ENCODE measurements at regions not wholly inside any gene's neighbourhood (a gene's known extent, or its start where the extent isn't known, plus 50 kb on each side); places are given as distances from the start of the nearest gene placed in this dataset.

DNA sequence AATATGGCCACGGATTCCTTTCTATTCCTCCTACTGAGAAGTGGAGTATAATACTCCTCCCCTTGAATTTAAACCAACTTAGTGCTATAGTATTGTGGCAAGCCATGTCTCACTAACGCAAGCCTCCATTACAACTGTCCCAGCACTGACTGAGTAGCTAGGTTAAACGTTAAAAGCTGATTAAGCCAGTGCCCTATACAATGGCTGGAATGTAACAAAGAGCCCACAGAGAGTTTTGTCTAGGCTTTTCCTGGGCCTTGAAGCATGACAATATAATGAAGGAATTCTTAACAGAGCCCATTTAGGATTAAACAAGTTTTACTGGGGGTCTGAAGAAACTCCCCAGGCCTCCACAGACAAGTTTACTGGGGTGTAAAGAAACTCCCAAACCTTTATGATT lies 254.5 kb upstream of the DACH1 start:
- peaks cover 2% of the 10 kb centered on the region for H3K9me3 Mint-ChIP-seq
- POLR2A ChIA-PET: no interaction called here
- no peak for DNase-seq
- no peak overlapping the region for H3K4me3 Mint-ChIP-seq
- H3K36me3 Mint-ChIP-seq: no peaks in the 10 kb centered on the region
- intact Hi-C loops (cut with micrococcal nuclease): no loop called here
- CTCF ChIA-PET: no interaction called here
- no peaks in the 10 kb centered on the region for H3K4me1 Mint-ChIP-seq (ENCODE audit: low read depth)
- no peak overlapping the region for H3K27ac Mint-ChIP-seq
- no peaks in the 10 kb centered on the region for H3K27me3 Mint-ChIP-seq

DNA sequence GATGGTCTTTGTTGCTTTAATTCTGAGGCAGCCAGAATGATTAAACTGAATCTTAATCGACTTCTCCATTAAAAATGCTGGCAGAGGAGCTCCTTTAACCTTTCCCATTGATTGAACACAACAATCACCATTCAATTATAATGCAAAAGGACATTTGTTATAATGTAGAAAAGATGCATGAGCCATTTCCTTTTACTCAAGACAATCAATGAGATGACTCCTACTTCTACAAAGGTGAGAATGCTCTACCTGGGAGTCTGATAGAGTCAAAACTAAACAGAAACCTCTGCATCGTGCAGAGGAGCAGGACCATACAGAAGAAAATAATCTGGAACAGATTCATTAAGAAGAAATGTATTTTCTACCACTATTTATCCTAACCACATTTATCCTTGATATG lies 253.6 kb upstream of the DACH1 start:
- H3K4me3 Mint-ChIP-seq: no peak overlapping the region
- CTCF ChIA-PET: no interaction called here
- no peak for DNase-seq
- no peaks in the 10 kb centered on the region for H3K27me3 Mint-ChIP-seq
- no peaks in the 10 kb centered on the region for H3K4me1 Mint-ChIP-seq (ENCODE audit: low read depth)
- H3K27ac Mint-ChIP-seq: no peak overlapping the region
- no peaks in the 10 kb centered on the region for H3K36me3 Mint-ChIP-seq
- intact Hi-C loops (cut with micrococcal nuclease): no loop called here
- POLR2A ChIA-PET: no interaction called here
- H3K9me3 Mint-ChIP-seq: peaks cover 2% of the 10 kb centered on the region

DNA sequence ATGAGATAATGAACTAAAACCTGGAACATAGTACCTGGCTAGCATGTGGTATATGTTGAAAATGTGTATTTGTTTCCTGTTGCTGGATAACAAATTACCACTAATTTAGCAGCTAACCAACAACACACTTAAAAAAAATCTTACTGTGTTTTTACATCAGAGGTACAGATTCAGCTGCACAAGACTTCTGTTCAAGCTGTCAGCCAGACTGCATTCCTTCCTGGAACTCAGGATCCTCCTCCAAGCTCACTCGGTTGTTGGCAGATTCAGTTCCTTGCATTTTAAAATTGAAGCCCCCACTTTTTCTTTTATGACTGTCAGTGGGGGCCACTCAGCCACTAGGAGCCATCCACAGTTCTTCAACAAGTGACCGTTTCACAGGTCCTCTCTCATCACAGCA lies 246.9 kb upstream of the DACH1 start:
- intact Hi-C loops (cut with micrococcal nuclease): no loop called here
- Mint-ChIP-seq H3K36me3 (no peaks in the 10 kb centered on the region), H3K4me1 (ENCODE audit: low read depth) (no peaks in the 10 kb centered on the region), H3K27ac (no peak overlapping the region), H3K9me3 (no peaks in the 10 kb centered on the region), H3K27me3 (no peaks in the 10 kb centered on the region), H3K4me3 (no peak overlapping the region)
- ChIA-PET POLR2A (no interaction called here), CTCF (no interaction called here)
- no peak for DNase-seq

DNA sequence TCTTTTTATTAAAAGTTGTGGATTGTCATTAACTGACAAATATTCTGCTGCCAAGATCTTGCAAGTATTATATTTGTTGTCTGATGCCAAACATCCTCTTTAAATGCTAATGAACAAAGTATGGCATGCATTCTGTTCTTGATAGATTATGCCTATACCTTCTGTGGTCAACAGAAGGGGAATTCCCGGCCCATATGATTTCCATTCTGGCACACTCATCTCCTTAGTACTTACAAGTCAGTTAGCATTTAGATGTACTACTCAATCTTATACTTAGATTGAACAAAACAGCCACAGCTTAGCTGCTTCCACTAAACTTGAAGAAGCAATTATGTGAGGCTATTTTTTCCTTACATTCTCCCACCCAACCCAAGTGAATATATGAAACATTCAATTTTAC lies 246.1 kb upstream of the DACH1 start:
- Mint-ChIP-seq H3K9me3 (no peaks in the 10 kb centered on the region), H3K36me3 (no peaks in the 10 kb centered on the region), H3K4me1 (ENCODE audit: low read depth) (no peaks in the 10 kb centered on the region), H3K4me3 (no peak overlapping the region), H3K27ac (no peak overlapping the region), H3K27me3 (no peaks in the 10 kb centered on the region)
- DNase-seq: no peak
- ChIA-PET POLR2A (no interaction called here), CTCF (no interaction called here)
- intact Hi-C loops (cut with micrococcal nuclease): no loop called here

DNA sequence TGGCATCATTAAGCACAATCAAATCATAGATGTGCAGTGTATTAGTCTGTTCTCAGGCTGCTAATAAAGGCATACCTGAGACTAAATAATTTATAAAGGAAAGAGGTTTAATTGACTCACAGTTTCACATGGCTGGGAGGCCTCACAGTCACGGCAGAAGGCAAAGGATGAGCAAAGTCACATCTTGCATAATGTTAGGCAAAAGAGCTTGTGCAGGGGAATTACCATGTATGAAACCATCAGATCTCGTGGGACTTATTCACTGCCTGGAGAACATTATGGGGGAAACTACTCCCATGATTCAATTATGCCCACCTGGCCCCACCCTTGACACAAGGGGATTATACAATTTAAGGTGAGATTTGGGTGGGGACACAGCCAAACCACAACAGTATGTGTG lies 245.2 kb upstream of the DACH1 start:
- Mint-ChIP-seq H3K4me1 (ENCODE audit: low read depth) (no peaks in the 10 kb centered on the region), H3K36me3 (no peaks in the 10 kb centered on the region), H3K27me3 (no peaks in the 10 kb centered on the region), H3K9me3 (peaks cover 2% of the 10 kb centered on the region), H3K27ac (no peak overlapping the region), H3K4me3 (no peak overlapping the region)
- intact Hi-C loops (cut with micrococcal nuclease): no loop called here
- no peak for DNase-seq
- POLR2A ChIA-PET: no interaction called here
- CTCF ChIA-PET: no interaction called here

DNA sequence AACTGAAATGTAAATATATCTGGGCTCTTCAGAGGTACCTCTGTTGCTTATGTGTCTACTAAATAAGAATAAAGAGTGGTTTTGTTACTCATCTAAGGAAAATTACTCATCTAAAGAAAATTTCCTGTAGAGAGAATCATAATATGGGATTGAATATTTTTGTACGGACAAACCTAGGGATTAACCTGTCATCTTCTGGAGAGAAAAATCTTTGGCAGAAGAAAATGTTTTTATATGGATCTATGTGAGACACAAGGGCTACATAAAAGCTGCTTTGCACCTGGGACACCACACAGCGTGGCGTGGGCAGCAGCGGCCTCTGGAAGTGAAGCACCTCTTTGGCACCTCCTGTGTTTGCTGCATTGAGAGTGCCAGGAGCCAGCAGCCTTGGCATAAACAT lies 242.9 kb upstream of the DACH1 start:
- intact Hi-C loops (cut with micrococcal nuclease): no loop called here
- POLR2A ChIA-PET: no interaction called here
- H3K4me3 Mint-ChIP-seq: no peak overlapping the region
- H3K27ac Mint-ChIP-seq: no peak overlapping the region
- CTCF ChIA-PET: no interaction called here
- H3K27me3 Mint-ChIP-seq: no peaks in the 10 kb centered on the region
- no peaks in the 10 kb centered on the region for H3K36me3 Mint-ChIP-seq
- no peak for DNase-seq
- peaks cover 6% of the 10 kb centered on the region for H3K9me3 Mint-ChIP-seq
- no peaks in the 10 kb centered on the region for H3K4me1 Mint-ChIP-seq (ENCODE audit: low read depth)

DNA sequence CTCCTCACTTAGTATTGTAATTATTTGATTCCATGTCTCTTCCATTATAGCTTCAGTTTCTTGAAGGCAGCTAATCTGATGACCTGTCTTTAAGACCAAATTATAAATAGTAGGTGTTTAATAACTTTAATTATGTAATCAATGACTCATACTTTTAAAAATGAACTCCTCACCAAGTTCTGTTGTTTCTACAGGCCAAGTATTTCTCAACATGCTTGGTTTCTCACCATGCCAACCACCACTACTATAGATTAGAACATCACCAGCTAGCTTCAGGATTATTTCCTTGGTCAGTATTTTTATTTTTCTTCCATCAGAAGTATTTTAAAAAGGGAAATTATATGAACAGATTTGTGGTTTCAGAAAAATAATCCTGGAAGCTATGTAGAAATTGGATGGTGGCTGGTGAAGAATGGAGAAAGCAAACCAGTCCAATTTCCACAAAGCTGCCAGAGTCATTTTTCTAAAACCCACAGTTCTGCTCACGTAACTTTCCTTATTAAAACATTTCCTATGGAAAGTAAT lies 237.7 kb upstream of the DACH1 start:
- intact Hi-C loops (cut with micrococcal nuclease): no loop called here
- CTCF ChIA-PET: no interaction called here
- no peak overlapping the region for H3K4me3 Mint-ChIP-seq
- H3K27ac Mint-ChIP-seq: no peak overlapping the region
- H3K27me3 Mint-ChIP-seq: no peaks in the 10 kb centered on the region
- peaks cover 6% of the 10 kb centered on the region for H3K9me3 Mint-ChIP-seq
- no peaks in the 10 kb centered on the region for H3K4me1 Mint-ChIP-seq (ENCODE audit: low read depth)
- no peak for DNase-seq
- POLR2A ChIA-PET: no interaction called here
- H3K36me3 Mint-ChIP-seq: no peaks in the 10 kb centered on the region

DNA sequence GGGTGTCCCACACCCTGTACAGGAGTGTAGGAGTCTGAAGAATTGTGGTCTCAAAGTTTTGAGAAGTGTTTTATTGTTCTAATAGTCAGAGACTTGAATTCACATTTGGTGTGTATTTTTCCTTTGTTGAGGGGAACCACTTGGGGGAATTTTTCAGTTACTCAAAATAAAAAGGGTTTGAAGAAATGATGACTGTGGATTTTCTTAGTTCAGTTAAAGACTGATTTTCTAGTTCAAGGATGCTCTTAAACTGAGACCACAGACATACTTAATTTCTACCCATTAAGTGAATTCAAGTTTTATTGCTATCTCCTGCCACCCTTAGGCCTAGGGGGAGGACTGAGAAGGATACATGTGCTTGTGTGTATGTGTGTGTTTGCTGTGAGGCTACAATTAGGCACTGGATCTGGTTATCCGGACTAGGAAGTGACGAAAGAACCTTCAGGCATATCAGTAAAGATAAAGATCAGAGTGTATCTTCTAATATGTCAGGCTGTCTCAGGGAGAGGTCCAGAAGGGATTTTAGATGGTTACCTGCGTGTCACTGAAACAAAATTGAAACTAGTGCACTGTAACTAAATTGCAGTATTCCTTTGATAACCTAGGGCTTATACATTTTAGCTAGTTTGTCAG lies 234.9 kb upstream of the DACH1 start:
- no peaks in the 10 kb centered on the region for H3K27me3 Mint-ChIP-seq
- H3K36me3 Mint-ChIP-seq: no peaks in the 10 kb centered on the region
- H3K4me3 Mint-ChIP-seq: no peak overlapping the region
- ChIA-PET CTCF (no interaction called here), POLR2A (no interaction called here)
- intact Hi-C loops (cut with micrococcal nuclease): no loop called here
- no peaks in the 10 kb centered on the region for H3K4me1 Mint-ChIP-seq (ENCODE audit: low read depth)
- H3K27ac Mint-ChIP-seq: no peak overlapping the region
- DNase-seq: no peak
- peaks cover under 1% of the 10 kb centered on the region for H3K9me3 Mint-ChIP-seq

DNA sequence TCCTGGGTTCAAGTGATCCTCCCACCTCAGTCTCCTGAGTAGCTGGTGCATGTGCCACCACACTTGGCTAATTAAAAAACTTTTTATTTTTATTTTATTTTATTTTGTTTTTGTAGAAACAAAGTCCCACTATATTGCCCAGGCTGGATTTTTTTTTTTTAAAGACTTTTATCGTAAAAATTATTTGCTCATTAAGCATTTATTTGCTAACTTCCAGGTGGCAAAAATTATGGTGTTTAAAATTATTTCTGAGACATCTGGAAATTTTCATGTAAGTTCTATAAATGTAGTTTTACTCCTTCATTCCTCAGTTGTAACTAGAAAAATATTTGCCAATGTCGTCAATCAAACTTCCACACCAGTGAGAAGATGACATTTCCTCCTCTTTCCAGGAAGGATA lies 233.3 kb upstream of the DACH1 start:
- H3K4me3 Mint-ChIP-seq: no peak overlapping the region
- DNase-seq: no peak
- ChIA-PET POLR2A (no interaction called here), CTCF (no interaction called here)
- H3K27me3 Mint-ChIP-seq: no peaks in the 10 kb centered on the region
- no peak overlapping the region for H3K27ac Mint-ChIP-seq
- H3K4me1 Mint-ChIP-seq (ENCODE audit: low read depth): no peaks in the 10 kb centered on the region
- no peaks in the 10 kb centered on the region for H3K36me3 Mint-ChIP-seq
- H3K9me3 Mint-ChIP-seq: no peaks in the 10 kb centered on the region
- intact Hi-C loops (cut with micrococcal nuclease): no loop called here

DNA sequence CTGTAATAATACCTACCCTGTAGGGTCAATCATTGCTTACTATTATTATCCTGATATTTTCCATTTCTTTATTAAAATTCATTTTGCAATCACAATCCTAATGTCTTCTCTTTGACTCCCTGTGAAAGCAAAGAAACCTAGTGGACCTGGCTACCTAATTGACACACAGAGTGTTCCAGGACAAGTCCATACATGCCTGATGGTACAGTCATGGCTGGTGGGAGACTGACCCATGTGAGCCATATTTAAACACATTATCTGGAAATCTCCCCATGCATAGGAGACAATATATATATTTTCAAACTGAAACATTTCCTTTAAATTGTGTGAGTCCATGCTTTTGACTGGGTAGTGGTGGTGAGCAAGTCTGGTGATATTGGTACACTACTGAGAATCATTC lies 230.6 kb upstream of the DACH1 start:
- intact Hi-C loops (cut with micrococcal nuclease): no loop called here
- no peak for DNase-seq
- ChIA-PET CTCF (no interaction called here), POLR2A (no interaction called here)
- no peaks in the 10 kb centered on the region for H3K4me1 Mint-ChIP-seq (ENCODE audit: low read depth)
- no peaks in the 10 kb centered on the region for H3K9me3 Mint-ChIP-seq
- H3K27ac Mint-ChIP-seq: no peak overlapping the region
- no peaks in the 10 kb centered on the region for H3K36me3 Mint-ChIP-seq
- no peaks in the 10 kb centered on the region for H3K27me3 Mint-ChIP-seq
- no peak overlapping the region for H3K4me3 Mint-ChIP-seq

DNA sequence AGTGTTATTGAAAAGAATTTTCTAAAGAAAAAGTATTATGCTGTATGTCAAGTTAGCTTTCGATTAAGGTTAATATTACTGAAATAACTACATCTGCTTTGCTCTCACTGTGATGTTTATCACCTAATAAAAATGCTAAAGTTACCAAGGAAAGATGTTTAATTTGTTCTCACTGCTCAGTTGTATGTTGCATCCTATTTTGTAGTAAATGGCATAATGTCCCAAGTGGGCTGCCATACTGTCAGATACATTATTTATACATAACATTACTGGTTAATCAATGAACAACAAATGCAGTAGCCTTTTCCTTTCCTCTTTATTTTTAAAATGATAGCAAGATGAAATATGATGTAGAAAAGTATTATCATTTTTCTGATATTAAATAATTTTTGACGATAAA lies 226.3 kb upstream of the DACH1 start:
- ChIA-PET POLR2A (no interaction called here), CTCF (no interaction called here)
- Mint-ChIP-seq H3K27me3 (no peaks in the 10 kb centered on the region), H3K27ac (no peak overlapping the region), H3K4me3 (no peak overlapping the region), H3K9me3 (no peaks in the 10 kb centered on the region), H3K36me3 (no peaks in the 10 kb centered on the region), H3K4me1 (ENCODE audit: low read depth) (no peaks in the 10 kb centered on the region)
- intact Hi-C loops (cut with micrococcal nuclease): no loop called here
- no peak for DNase-seq

DNA sequence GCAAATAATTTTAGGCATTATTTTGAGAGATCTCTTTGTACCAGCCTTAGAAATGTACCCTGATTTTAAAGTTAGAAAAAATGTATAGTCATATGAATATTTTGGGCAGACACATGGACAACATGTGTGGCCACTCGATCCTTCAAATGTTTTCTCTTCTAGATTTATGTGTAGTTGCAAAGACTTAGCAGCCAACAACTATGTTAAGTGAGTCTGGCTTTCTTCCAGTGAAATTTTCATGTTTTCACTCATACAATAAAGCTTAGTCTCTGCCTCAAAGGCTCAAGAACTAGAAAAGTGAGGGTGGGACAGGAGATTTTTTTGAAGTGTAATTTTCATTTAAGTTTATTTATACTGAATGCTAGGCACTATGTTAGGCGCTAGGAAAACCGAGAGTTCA lies 207.7 kb upstream of the DACH1 start:
- POLR2A ChIA-PET: no interaction called here
- Mint-ChIP-seq H3K27me3 (no peaks in the 10 kb centered on the region), H3K27ac (no peak overlapping the region), H3K9me3 (no peaks in the 10 kb centered on the region), H3K4me1 (ENCODE audit: low read depth) (no peaks in the 10 kb centered on the region), H3K36me3 (no peaks in the 10 kb centered on the region), H3K4me3 (no peak overlapping the region)
- DNase-seq: no peak
- intact Hi-C loops (cut with micrococcal nuclease): no loop called here
- CTCF ChIA-PET: no interaction called here

DNA sequence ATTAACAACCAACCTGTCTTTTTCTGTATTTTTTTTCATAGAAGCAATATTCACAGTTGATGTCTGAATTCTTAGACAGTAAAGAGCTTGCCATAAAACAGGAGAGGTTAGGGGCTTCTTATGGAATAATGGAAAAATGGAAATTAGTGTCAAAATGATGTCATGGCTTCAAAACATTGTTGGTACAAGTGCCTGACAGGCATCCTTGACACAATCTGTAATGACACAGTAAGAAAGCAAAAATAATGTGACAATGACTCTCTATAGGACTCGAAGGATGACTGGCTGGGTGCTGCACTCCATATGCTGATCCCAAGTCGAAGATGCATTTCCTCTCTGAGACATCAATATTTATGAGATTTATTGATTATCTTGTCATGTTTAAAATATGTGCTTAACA lies 205.3 kb upstream of the DACH1 start:
- H3K4me1 Mint-ChIP-seq (ENCODE audit: low read depth): no peaks in the 10 kb centered on the region
- H3K27ac Mint-ChIP-seq: no peak overlapping the region
- no peaks in the 10 kb centered on the region for H3K27me3 Mint-ChIP-seq
- POLR2A ChIA-PET: no interaction called here
- H3K4me3 Mint-ChIP-seq: no peak overlapping the region
- H3K36me3 Mint-ChIP-seq: no peaks in the 10 kb centered on the region
- DNase-seq: no peak
- CTCF ChIA-PET: no interaction called here
- intact Hi-C loops (cut with micrococcal nuclease): no loop called here
- H3K9me3 Mint-ChIP-seq: peaks cover 9% of the 10 kb centered on the region

DNA sequence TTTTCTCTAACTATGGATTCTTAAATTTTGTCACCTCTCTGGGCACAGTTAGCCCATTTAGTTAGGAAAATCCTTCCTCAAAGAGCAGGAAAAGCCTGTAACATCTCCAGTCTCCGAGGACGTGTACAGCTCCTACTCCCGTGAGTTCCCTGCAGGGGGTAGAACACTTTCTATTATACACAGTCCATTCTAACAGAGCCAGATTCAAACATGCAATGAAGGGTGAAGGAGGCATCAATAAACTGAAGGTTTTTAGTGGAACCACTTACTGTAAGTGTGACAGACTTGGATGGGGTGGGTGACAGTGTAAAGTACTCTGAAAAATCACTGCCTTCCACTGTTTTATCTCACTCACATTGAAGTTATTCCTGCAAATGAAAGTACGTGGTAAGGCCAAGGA lies 204.7 kb upstream of the DACH1 start:
- Mint-ChIP-seq H3K27me3 (no peaks in the 10 kb centered on the region), H3K27ac (no peak overlapping the region), H3K36me3 (no peaks in the 10 kb centered on the region), H3K9me3 (peaks cover 13% of the 10 kb centered on the region), H3K4me3 (no peak overlapping the region), H3K4me1 (ENCODE audit: low read depth) (no peaks in the 10 kb centered on the region)
- CTCF ChIA-PET: no interaction called here
- intact Hi-C loops (cut with micrococcal nuclease): no loop called here
- POLR2A ChIA-PET: no interaction called here
- no peak for DNase-seq

Measured in activated CD4-positive, alpha-beta memory T cell treated with anti-CD3 and anti-CD28 coated beads for 36 hours (primary cell).